Activated CD4-positive, alpha-beta T cell treated with anti-CD3 and anti-CD28 coated beads, Interleukin-2, Interleukin-4, amounts not matched to agents 100 ng/mL and 50 ng/mL, durations not matched to agents 16 hours and 8 hours (primary cell): ENCODE measurements at regions not wholly inside any gene's neighbourhood (a gene's known extent, or its start where the extent isn't known, plus 50 kb on each side); places are given as distances from the start of the nearest gene placed in this dataset.
"Not testable (repeated sequence)": the region's sequence is repeated elsewhere in the genome, so short reads cannot be mapped to it uniquely, and the experiment has no call there.

Source experiments
- DNase-seq: peaks from one replicate; pipeline ENCODE4 v3.0.0-alpha.2; 2020; ENCODE audit warnings: low spot score

DNA sequence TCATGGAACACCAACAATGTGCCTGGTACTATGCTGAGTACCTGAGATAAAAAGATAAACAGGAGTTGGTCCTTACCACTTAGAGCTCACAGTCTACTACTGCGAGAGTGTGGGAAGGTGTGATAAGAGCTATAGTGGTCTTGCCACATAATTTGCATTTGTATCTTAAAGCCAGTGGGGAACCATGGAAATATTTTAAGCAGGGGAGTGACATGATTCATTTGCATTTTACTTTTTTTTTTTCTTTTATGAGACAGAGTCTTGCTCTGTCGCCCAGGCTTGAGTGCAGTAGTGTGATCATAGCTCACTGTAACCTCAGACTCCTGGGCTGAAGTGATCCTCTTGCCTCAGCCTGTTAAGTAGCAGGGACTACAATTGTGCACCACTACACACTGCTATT, 54.2 kb upstream of the FAM72C start:
- not testable (repeated sequence) for DNase-seq

DNA sequence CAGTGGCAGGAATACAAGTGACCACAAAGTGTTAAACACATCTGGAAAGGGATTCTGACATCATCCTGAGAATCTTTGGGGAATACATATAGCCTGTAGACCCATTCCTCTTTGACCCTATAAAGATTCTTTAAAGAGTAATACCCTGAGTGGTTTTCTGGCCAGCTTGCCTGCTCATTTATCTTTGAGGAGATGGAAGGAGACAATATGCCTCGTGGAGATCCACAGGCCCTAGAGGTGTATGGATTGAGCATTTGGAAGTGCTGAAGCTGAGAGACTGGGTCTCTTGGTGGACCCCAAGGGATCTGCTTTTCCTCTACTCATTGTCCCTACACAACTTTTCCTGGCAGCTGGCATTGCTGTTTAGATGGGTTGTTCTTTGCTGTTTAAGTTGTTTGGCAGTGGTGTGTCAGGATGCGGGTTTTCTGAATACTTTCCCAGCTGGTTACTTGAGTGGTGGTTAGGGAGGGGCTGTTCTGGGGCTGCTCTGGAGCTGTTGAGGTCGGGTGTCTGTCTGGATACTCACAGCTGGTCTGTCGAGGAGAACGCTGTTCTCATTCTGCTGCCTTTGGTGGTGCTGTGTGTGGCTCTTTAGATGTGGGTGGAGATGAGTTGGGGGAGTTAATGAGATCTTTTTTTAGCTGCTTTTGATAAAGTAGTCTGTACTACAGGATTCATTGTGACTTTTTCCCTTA, 50.1 kb upstream of the FAM72C start:
- not testable (repeated sequence) for DNase-seq
